ENCODE measurements at regions not wholly inside any gene's neighbourhood (a gene's known extent, or its start where the extent isn't known, plus 50 kb on each side); places are given as distances from the start of the nearest gene placed in this dataset.

DNA sequence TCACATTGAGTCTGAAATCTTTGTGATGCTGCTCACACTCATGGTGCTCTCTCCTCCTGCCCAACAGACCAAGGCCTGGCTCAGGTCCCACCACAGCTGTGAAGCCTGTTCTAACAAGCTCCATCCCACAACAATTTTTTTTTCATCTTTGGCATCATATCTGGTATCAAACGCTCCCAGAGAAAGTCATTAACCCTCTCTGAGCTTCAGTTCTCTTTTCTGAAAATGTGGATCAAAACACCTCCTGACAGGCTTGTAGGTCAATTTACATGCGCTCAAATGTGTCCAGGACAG, 224.4 kb downstream of the LACC1 start:
- peaks cover 12 to 23% of the 10 kb centered on the region in 2 donors for H3K4me1 ChIP-seq
- H3K27ac ChIP-seq: no peak overlapping the region
- H3K36me3 ChIP-seq: no peaks in the 10 kb centered on the region
- no peaks in the 10 kb centered on the region for H3K9me3 ChIP-seq
- intact Hi-C loops (cut with DNase I; ENCODE audit: low total_unique reads): no loop called here
- no peak for DNase-seq
- H3K27me3 ChIP-seq: no peaks in the 10 kb centered on the region
- no peak for ATAC-seq
- TF ChIP-seq, protein P1, sequence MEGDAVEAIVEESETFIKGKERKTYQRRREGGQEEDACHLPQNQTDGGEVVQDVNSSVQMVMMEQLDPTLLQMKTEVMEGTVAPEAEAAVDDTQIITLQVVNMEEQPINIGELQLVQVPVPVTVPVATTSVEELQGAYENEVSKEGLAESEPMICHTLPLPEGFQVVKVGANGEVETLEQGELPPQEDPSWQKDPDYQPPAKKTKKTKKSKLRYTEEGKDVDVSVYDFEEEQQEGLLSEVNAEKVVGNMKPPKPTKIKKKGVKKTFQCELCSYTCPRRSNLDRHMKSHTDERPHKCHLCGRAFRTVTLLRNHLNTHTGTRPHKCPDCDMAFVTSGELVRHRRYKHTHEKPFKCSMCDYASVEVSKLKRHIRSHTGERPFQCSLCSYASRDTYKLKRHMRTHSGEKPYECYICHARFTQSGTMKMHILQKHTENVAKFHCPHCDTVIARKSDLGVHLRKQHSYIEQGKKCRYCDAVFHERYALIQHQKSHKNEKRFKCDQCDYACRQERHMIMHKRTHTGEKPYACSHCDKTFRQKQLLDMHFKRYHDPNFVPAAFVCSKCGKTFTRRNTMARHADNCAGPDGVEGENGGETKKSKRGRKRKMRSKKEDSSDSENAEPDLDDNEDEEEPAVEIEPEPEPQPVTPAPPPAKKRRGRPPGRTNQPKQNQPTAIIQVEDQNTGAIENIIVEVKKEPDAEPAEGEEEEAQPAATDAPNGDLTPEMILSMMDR (IDR thresholded peaks at IDR 0.05 in 4 of 5, conservative IDR thresholded peaks at IDR 0.05 in 1 of 5): no peak
- no peak for TF ChIP-seq POLR2A (IDR thresholded peaks at IDR 0.05)
- in situ Hi-C loops (cut with MboI; ENCODE audit: low sequenced_read_pairs in 4 of 4): no loop called here
- H3K4me3 ChIP-seq: no peak overlapping the region

DNA sequence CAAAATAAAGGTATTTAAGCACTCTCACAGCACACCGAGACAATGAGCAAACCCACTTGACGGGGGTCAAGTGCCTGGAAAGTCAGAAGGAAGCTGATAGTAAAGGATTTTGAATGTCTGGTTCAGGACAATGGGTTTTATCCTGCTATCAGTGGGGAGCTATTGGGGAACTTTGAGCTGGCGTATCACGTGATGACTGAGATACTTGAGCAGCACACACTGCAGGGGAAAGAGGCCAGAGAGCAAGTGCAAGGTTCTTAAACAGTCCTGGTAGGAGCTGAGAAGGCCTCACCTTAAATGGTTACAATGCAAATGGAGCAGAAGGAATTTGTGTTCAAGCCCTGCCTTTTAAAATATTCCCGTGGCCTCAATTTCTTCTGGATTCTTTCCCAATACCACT, 225.3 kb downstream of the LACC1 start:
- no peak for TF ChIP-seq POLR2A (IDR thresholded peaks at IDR 0.05)
- TF ChIP-seq, protein P1 (IDR thresholded peaks at IDR 0.05 in 4 of 5, conservative IDR thresholded peaks at IDR 0.05 in 1 of 5): no peak
- Histone ChIP-seq H3K4me3 (no peak overlapping the region), H3K36me3 (no peaks in the 10 kb centered on the region), H3K27me3 (no peaks in the 10 kb centered on the region), H3K4me1 (peaks cover 12 to 23% of the 10 kb centered on the region in 2 donors), H3K9me3 (no peaks in the 10 kb centered on the region), H3K27ac (peak overlapping the region in 1 of 4 donors; percentile 11)
- DNase-seq (no peak), ATAC-seq (no peak)
- intact Hi-C loops (cut with DNase I; ENCODE audit: low total_unique reads) (no loop called here), in situ Hi-C loops (cut with MboI; ENCODE audit: low sequenced_read_pairs in 4 of 4) (no loop called here)

DNA sequence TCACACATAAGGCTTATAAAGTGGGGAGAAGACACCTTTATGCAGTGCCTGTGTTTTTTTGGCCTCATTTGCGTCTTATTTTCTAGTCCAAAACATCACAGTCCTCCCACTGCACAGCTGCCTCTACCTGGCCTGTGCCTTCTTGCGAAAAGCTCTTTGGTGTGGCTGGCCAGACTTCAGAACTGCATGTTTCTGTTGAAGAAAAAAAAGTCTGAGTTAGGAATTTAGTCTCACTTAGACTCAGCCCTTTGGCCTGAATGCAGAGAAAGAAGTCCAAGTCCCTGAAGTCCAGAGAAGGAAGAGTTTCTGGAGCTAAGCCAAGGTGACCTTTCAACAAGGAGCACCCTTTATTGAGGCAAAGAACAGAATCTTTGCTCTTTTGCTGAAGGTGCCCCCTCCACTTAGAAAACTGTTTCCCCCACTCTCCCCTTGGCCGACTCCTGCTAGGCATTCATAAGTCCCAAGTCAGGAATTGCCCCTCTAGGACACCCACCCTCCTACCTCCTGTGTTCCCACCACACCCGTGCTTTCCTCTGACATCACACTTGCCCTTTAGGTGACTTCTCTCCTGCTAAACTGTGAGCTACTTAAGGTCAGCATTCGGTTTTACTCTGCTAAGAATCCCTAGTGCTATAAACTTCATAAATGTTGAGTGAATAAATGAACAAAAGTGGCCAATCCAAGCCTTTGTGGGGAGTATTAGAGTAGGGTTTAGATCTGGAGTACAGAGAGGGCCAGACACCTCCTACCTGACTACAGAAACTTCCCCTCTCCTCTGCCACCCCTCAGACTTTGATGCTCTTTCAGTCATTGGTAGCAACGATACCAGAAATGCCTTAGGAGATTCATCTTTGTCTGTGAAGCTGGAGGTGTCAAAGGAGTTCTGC, 226.8 kb downstream of the LACC1 start:
- in situ Hi-C loops (cut with MboI; ENCODE audit: low sequenced_read_pairs in 4 of 4): no loop called here
- TF ChIP-seq POLR2A (IDR thresholded peaks at IDR 0.05): no peak
- TF ChIP-seq, protein P1 (IDR thresholded peaks at IDR 0.05 in 4 of 5, conservative IDR thresholded peaks at IDR 0.05 in 1 of 5): no peak
- peak overlapping the region; percentile 7 to 67 (median 29) for H3K27ac ChIP-seq
- ATAC-seq (peak; percentile 41 to 51), DNase-seq (no peak)
- H3K9me3 ChIP-seq: no peaks in the 10 kb centered on the region
- no peaks in the 10 kb centered on the region for H3K36me3 ChIP-seq
- intact Hi-C loops (cut with DNase I; ENCODE audit: low total_unique reads): no loop called here
- H3K27me3 ChIP-seq: no peaks in the 10 kb centered on the region
- no peak overlapping the region for H3K4me3 ChIP-seq
- H3K4me1 ChIP-seq: peaks cover 17 to 23% of the 10 kb centered on the region in 2 donors

DNA sequence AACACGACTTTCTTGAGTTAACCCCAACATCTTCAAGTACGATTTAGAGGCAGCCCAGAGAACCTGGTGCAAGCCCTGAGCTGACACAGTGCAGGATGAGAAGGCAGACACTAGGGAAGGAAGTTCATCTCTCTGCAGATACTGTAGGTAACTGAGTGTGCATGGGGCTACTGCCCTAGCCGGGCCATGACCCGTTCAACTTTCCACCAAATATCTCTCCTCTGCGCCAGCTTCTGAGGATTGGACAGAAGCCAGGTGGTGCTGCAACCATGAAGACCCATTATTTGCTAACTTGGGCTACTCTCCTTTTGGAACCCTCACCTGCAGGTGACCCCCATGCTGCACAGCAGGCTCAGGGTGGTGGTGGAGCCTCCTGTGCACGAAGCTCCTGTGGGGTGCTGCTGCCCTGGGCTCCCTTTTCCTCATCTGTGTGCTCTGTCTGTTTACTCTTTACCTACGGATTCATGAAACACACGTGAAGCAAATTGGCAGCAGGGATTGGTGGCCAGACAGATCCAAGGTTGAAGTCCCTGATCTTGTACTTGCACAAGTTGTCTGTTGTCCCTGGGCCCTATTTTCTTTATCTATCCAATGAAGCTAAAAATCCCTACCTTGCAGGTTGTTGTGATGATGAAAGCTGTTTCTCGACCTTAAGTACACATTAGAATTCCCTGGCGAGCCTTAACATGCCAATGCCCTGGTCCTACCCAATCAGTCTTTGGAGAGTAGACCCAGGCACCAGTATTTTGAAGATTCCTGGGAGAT, 227.8 kb downstream of the LACC1 start:
- no peak for ATAC-seq
- no peaks in the 10 kb centered on the region for H3K36me3 ChIP-seq
- in situ Hi-C loops (cut with MboI; ENCODE audit: low sequenced_read_pairs in 4 of 4) (no loop called here), intact Hi-C loops (cut with DNase I; ENCODE audit: low total_unique reads) (no loop called here)
- peak overlapping the region in 3 of 4 donors; percentile 15 to 67 (median 42) for H3K27ac ChIP-seq
- no peak for DNase-seq
- peaks cover 19 to 23% of the 10 kb centered on the region in 2 donors for H3K4me1 ChIP-seq
- H3K4me3 ChIP-seq: no peak overlapping the region
- no peaks in the 10 kb centered on the region for H3K9me3 ChIP-seq
- H3K27me3 ChIP-seq: no peaks in the 10 kb centered on the region
- no peak for TF ChIP-seq POLR2A (IDR thresholded peaks at IDR 0.05)
- TF ChIP-seq, protein P1 (IDR thresholded peaks at IDR 0.05 in 4 of 5, conservative IDR thresholded peaks at IDR 0.05 in 1 of 5): no peak
